CD4-positive, CD25-positive, alpha-beta regulatory T cell (primary cell): ENCODE measurements at regions not wholly inside any gene's neighbourhood (a gene's known extent, or its start where the extent isn't known, plus 50 kb on each side); places are given as distances from the start of the nearest gene placed in this dataset.

Source experiments
- ATAC-seq, 2 donors: fragments of 150-1000 bp; cut with Tn5 transposase; one replicate each; pipeline ENCODE4 v1.10.0; 2021; ENCODE audit warnings: low read depth in 2 of 2, moderate number of reproducible peaks in 2 of 2, moderate library complexity in 1 of 2
- DNase-seq, 3 donors: peaks; one replicate each; pipeline versions ENCODE4 v3.0.0 to v3.0.0-alpha.2; 2012 to 2022; ENCODE audit warnings: mixed read lengths in 1 of 3
- H3K27ac ChIP-seq: one replicate; pipeline ENCODE4 v1.7.0; 2013; ENCODE audit warnings: mild to moderate bottlenecking, low read length; ENCODE audit not compliant: insufficient read depth, poor library complexity, severe bottlenecking
- H3K27me3 ChIP-seq: one replicate; pipeline ENCODE4 v1.7.0; 2013; ENCODE audit warnings: low read length; ENCODE audit not compliant: control insufficient read depth, insufficient read depth
- H3K36me3 ChIP-seq: one replicate; pipeline ENCODE4 v1.7.0; 2013; ENCODE audit warnings: mild to moderate bottlenecking, low read length, moderate library complexity; ENCODE audit not compliant: control insufficient read depth, insufficient read depth
- H3K4me1 ChIP-seq: 2 replicates; pipeline ENCODE4 v1.7.0; 2013; ENCODE audit warnings: mild to moderate bottlenecking, low read length; ENCODE audit not compliant: insufficient read depth, control insufficient read depth, poor library complexity, severe bottlenecking
- H3K4me3 ChIP-seq: one replicate; pipeline ENCODE4 v1.7.0; 2013; ENCODE audit warnings: low read depth, mild to moderate bottlenecking, low read length, moderate library complexity
- H3K9me3 ChIP-seq, 2 experiments: 1 replicate in 1 of 2; 2 replicates in 1 of 2; pipeline ENCODE4 v1.7.0; 2013; ENCODE audit warnings: low read length in 2 of 2, mild to moderate bottlenecking in 1 of 2, moderate library complexity in 1 of 2; ENCODE audit not compliant: control insufficient read depth in 2 of 2
- H3K27ac Mint-ChIP-seq, 3 donors: one replicate each; pipeline ENCODE4 v1.8.0; 2020 to 2022; ENCODE audit warnings: mild to moderate bottlenecking in 3 of 3, mixed read lengths in 3 of 3, moderate library complexity in 2 of 3
- H3K27me3 Mint-ChIP-seq: one replicate; pipeline ENCODE4 v1.8.0; 2022; ENCODE audit warnings: mild to moderate bottlenecking, mixed read lengths
- H3K36me3 Mint-ChIP-seq: one replicate; pipeline ENCODE4 v1.8.0; 2020; ENCODE audit warnings: mixed read lengths
- H3K4me1 Mint-ChIP-seq, 4 donors: one replicate each; pipeline ENCODE4 v1.8.0; 2020 to 2022; ENCODE audit warnings: mixed read lengths in 4 of 4, mild to moderate bottlenecking in 1 of 4
- H3K4me3 Mint-ChIP-seq, 4 donors: one replicate each; pipeline ENCODE4 v1.8.0; 2020 to 2022; ENCODE audit warnings: mild to moderate bottlenecking in 4 of 4, mixed read lengths in 4 of 4, moderate library complexity in 3 of 4
- H3K9me3 Mint-ChIP-seq, 7 donors: one replicate each; pipeline ENCODE4 v1.8.0; 2020 to 2022; ENCODE audit warnings: mixed read lengths in 7 of 7, mild to moderate bottlenecking in 3 of 7, moderate library complexity in 2 of 7

DNA sequence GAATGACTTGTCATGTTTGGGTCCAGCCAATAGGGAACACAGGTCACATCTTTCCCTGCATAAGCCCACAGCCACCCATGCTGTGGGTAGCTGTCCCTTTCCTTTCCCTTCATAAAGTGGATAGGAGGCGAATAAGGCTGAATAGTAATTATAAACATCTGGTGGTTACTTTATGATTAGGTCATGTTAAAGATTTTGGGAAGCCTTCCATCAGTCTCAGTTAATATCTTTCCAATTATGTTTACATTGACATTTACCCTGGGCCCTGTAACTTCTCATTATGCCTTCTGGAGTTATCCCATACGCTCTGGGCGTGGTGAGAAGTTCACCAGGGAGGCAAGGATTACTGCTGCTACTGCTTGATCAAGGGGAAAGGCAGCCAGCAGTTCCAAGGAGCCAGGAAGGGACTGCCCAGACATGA lies 197.2 kb downstream of the HLX start:
- Histone ChIP-seq H3K27me3 (no peaks in the 10 kb centered on the region), H3K4me1 (no peaks in the 10 kb centered on the region), H3K36me3 (no peaks in the 10 kb centered on the region), H3K9me3 (no peaks in the 10 kb centered on the region), H3K4me3 (no peak overlapping the region), H3K27ac (no peak overlapping the region)
- H3K27me3 Mint-ChIP-seq = no peaks in the 10 kb centered on the region
- H3K9me3 Mint-ChIP-seq = no peaks in the 10 kb centered on the region
- H3K4me3 Mint-ChIP-seq = no peak overlapping the region
- ATAC-seq (no peak), DNase-seq (no peak)
- H3K36me3 Mint-ChIP-seq = no peaks in the 10 kb centered on the region
- no peak overlapping the region for H3K27ac Mint-ChIP-seq
- no peaks in the 10 kb centered on the region for H3K4me1 Mint-ChIP-seq

DNA sequence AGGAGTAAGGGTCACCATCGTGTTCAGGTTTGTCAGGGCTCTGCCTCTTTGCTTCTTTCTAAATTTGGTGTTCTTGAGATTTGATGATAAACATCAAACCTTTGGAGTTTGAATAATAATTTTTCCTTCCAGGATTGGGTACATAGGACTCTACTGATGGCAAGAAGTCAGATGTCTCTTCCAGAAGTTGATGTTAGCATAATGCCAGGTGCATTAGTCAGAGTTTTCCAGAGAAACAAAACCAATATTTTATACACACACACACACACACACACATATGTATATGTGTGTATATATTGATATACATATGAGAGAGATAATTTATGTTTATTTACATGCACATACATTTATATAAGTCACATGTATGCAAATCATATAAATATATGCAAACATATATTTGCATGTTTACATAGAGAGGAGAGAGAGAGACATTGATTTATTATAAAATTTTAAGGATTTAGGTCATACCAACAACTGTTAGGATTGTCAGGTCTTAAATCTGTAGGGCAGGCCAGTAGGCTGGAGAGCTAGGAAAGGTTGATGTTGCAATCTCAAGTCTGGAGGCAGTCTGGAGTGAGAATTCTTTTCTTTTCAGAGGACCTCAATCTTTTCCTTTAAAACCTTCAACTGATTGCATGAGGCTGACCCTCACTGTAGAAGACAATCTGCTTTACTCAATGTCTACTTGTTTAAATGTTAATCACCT lies 199.2 kb downstream of the HLX start:
- Histone ChIP-seq H3K9me3 (no peaks in the 10 kb centered on the region), H3K4me3 (no peak overlapping the region), H3K4me1 (no peaks in the 10 kb centered on the region), H3K27me3 (no peaks in the 10 kb centered on the region), H3K27ac (no peak overlapping the region), H3K36me3 (no peaks in the 10 kb centered on the region)
- Mint-ChIP-seq H3K4me3 (no peak overlapping the region), H3K36me3 (no peaks in the 10 kb centered on the region), H3K9me3 (peaks cover 0 to 1% (median 0%) of the 10 kb centered on the region in 7 donors), H3K27ac (no peak overlapping the region), H3K27me3 (no peaks in the 10 kb centered on the region), H3K4me1 (no peaks in the 10 kb centered on the region)
- DNase-seq (no peak), ATAC-seq (no peak)

DNA sequence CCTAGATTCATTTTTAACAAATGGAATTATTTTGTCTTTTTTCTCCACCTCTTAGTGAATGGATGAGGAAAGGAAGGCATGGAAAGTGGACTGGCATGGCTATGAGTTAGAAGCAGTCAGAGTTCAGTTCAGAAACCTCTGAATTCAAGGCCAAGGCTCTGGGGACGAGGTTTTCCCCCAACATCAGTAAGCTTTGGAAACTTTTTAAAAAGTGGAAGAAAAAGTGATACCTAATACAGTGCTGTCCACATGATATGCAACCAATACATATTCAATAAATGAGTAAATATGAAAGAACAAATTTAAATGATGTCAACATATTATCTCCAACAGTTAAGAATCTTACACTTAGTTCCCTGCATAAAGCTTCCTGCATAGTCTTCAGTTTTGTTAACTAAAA lies 204.7 kb downstream of the HLX start:
- H3K27ac ChIP-seq = no peak overlapping the region
- no peaks in the 10 kb centered on the region for H3K9me3 ChIP-seq
- Mint-ChIP-seq H3K4me1 (no peaks in the 10 kb centered on the region), H3K27me3 (no peaks in the 10 kb centered on the region), H3K4me3 (no peak overlapping the region), H3K36me3 (no peaks in the 10 kb centered on the region), H3K27ac (no peak overlapping the region), H3K9me3 (peaks cover 0 to 4% (median 0%) of the 10 kb centered on the region in 7 donors)
- ATAC-seq (no peak), DNase-seq (no peak)
- no peaks in the 10 kb centered on the region for H3K4me1 ChIP-seq
- H3K4me3 ChIP-seq = no peak overlapping the region
- H3K36me3 ChIP-seq = no peaks in the 10 kb centered on the region
- no peaks in the 10 kb centered on the region for H3K27me3 ChIP-seq

DNA sequence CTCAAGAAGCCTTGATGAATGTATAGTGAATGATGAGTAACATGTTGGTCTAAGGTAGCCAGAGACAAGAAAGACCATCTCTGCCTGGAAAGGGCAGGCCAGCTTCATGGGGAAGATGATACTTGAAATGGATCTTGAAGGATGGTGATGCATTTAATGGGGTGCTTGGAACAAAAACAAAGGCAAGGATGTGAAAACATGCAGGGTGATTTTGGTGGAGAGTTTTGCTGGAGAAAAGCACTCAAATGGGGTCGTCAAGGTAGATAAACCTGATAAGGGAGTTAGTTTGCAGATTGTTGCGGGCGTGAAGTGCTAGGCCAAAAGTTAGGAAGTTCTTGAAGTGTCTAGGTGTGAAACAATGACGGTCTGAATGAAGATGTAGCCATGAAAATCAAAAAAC lies 205.4 kb downstream of the HLX start:
- Mint-ChIP-seq H3K9me3 (peaks cover 0 to 5% (median 0%) of the 10 kb centered on the region in 7 donors), H3K4me3 (no peak overlapping the region), H3K36me3 (no peaks in the 10 kb centered on the region), H3K4me1 (no peaks in the 10 kb centered on the region), H3K27me3 (no peaks in the 10 kb centered on the region), H3K27ac (no peak overlapping the region)
- Histone ChIP-seq H3K4me1 (no peaks in the 10 kb centered on the region), H3K36me3 (no peaks in the 10 kb centered on the region), H3K27ac (no peak overlapping the region), H3K9me3 (no peaks in the 10 kb centered on the region), H3K4me3 (no peak overlapping the region), H3K27me3 (no peaks in the 10 kb centered on the region)
- DNase-seq = no peak
- ATAC-seq = no peak

DNA sequence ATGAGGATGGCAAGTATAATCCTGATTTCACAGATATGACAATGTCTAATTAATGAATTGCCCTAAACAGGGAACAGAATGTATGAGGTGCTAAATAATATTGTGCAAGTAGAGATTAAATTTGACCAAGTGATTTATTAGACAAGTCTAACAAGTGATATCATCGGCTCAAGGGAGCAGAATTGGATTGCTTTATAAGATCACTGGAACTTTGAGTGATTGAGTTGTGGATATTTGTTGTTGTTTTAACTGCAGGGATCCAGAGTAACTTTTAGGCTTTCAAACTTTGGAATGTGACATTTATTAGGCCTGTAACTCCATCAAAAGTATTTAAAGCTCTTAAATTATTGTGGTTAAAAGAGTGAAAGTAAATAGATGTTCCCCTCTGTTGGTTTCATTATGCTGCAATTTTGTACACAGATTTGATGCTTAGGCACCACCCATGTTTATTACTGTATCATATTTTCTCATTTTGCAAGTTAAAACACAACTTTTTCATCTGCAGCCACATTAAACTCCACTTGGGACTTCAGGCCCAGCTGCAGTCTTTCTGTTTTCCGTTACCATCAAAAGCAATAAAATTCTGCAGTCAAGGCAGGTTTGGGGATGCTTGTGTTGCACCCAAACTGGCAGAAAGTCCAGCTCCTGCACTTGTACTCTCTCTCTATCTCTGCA lies 206.6 kb downstream of the HLX start:
- H3K27ac ChIP-seq = no peak overlapping the region

DNA sequence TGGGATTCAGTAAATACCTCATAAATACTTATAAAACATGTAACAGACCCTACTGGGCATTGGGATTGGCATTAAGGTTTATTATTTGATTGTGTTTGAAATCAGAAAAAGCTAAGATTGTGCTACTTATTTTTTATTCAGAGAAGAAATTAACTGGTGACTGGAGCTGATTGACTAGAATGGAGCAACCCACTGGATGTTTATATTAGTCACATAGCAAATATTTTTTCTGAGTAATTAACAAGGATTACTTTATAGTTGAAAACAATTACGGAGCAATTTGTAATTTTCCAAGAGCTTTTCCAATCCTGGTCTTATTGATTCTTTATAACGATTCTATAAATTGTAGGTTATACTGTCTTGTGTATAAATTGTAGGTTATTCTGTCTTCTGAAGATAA lies 208.7 kb downstream of the HLX start:
- peaks cover 6% of the 10 kb centered on the region for H3K27me3 Mint-ChIP-seq
- no peak overlapping the region for H3K4me3 ChIP-seq
- no peaks in the 10 kb centered on the region for H3K4me1 Mint-ChIP-seq
- ATAC-seq (no peak), DNase-seq (no peak)
- no peak overlapping the region for H3K27ac ChIP-seq
- no peaks in the 10 kb centered on the region for H3K4me1 ChIP-seq
- no peaks in the 10 kb centered on the region for H3K36me3 Mint-ChIP-seq
- H3K36me3 ChIP-seq = no peaks in the 10 kb centered on the region
- no peak overlapping the region for H3K4me3 Mint-ChIP-seq
- no peak overlapping the region for H3K27ac Mint-ChIP-seq
- H3K9me3 Mint-ChIP-seq = peaks cover 0 to 5% (median 0%) of the 10 kb centered on the region in 7 donors
- no peaks in the 10 kb centered on the region for H3K9me3 ChIP-seq
- no peaks in the 10 kb centered on the region for H3K27me3 ChIP-seq

More for the DNA sequence above, 206.6 kb downstream of the HLX start:
- H3K4me1 ChIP-seq = no peaks in the 10 kb centered on the region
- no peaks in the 10 kb centered on the region for H3K9me3 ChIP-seq
- no peaks in the 10 kb centered on the region for H3K27me3 ChIP-seq
- no peak overlapping the region for H3K4me3 ChIP-seq
- no peak overlapping the region for H3K27ac Mint-ChIP-seq
- DNase-seq = no peak
- no peak overlapping the region for H3K4me3 Mint-ChIP-seq
- no peaks in the 10 kb centered on the region for H3K4me1 Mint-ChIP-seq
- no peaks in the 10 kb centered on the region for H3K27me3 Mint-ChIP-seq
- H3K36me3 ChIP-seq = no peaks in the 10 kb centered on the region
- no peak for ATAC-seq
- H3K9me3 Mint-ChIP-seq = peaks cover 0 to 5% (median 0%) of the 10 kb centered on the region in 7 donors
- H3K36me3 Mint-ChIP-seq = no peaks in the 10 kb centered on the region

DNA sequence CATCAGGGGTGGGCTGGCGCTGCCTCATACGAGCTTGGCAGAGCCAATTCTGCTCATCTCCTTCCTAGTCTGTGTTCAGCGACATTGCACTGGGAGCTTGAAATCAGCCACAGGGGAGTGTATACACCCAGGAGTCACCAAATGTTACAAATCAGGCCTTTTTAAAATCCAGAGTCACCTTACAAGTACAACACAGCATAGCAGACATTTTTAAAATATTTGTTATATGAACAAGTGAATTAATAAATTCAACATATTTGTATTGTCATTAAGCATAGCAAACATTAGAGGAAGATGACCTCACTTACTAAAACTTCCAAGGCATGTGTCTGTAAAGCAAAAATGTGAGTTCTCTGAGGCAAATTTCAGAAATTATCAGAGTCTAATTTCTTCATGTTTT lies 210.0 kb downstream of the HLX start:
- H3K27ac Mint-ChIP-seq = no peak overlapping the region
- no peaks in the 10 kb centered on the region for H3K9me3 ChIP-seq
- H3K4me3 ChIP-seq = no peak overlapping the region
- DNase-seq = no peak
- ATAC-seq = no peak
- no peak overlapping the region for H3K4me3 Mint-ChIP-seq
- H3K27ac ChIP-seq = no peak overlapping the region
- no peaks in the 10 kb centered on the region for H3K4me1 Mint-ChIP-seq
- peaks cover 0 to 2% (median 0%) of the 10 kb centered on the region in 7 donors for H3K9me3 Mint-ChIP-seq
- H3K27me3 Mint-ChIP-seq = peaks cover 6% of the 10 kb centered on the region
- no peaks in the 10 kb centered on the region for H3K27me3 ChIP-seq
- no peaks in the 10 kb centered on the region for H3K36me3 Mint-ChIP-seq
- H3K4me1 ChIP-seq = no peaks in the 10 kb centered on the region
- H3K36me3 ChIP-seq = no peaks in the 10 kb centered on the region

DNA sequence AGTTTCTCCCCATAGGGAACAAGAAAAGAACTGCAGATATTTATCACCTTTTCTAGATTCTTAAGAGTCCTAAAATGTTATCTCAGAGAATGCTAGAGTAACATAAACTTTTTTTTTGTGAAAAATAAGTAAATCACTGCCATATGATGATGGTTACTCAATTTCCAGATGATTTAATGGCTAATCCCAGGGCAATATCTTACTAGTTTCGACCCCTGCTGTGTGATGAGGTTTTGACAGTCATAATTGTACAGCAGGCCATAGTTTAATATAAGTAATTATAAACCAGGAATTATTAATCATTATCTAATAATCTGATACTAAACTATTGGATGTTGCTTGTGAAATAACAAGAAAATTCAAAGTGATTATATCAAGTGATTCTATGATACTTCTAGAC lies 210.6 kb downstream of the HLX start:
- H3K4me3 Mint-ChIP-seq = no peak overlapping the region
- no peaks in the 10 kb centered on the region for H3K4me1 Mint-ChIP-seq
- Histone ChIP-seq H3K27me3 (no peaks in the 10 kb centered on the region), H3K36me3 (no peaks in the 10 kb centered on the region), H3K9me3 (no peaks in the 10 kb centered on the region), H3K4me1 (no peaks in the 10 kb centered on the region), H3K4me3 (no peak overlapping the region), H3K27ac (no peak overlapping the region)
- H3K27me3 Mint-ChIP-seq = peaks cover 6% of the 10 kb centered on the region
- H3K36me3 Mint-ChIP-seq = no peaks in the 10 kb centered on the region
- no peak for DNase-seq
- peaks cover 0 to 1% (median 0%) of the 10 kb centered on the region in 7 donors for H3K9me3 Mint-ChIP-seq
- ATAC-seq = no peak
- no peak overlapping the region for H3K27ac Mint-ChIP-seq
